AG09319 (cell line): ENCODE measurements at regions not wholly inside any gene's neighbourhood (a gene's known extent, or its start where the extent isn't known, plus 50 kb on each side); places are given as distances from the start of the nearest gene placed in this dataset.

Source experiments
- DNase-seq: peaks from one replicate; pipeline ENCODE4 v3.0.0-alpha.2; 2010; ENCODE audit warnings: low read depth; ENCODE audit errors: extremely low read depth
- CTCF ChIP-seq: IDR thresholded peaks from 2 replicates; pipeline ENCODE4 v1.5.1; 2011; ENCODE audit warnings: low read depth, mild to moderate bottlenecking, inconsistent platforms, low read length, moderate library complexity

GRCh38 chr16:87107201-87107600 is 210.0 kb downstream of the C16orf95 start:
- no peak for DNase-seq
- no peak for TF ChIP-seq CTCF

- DNase-seq: no peak
- TF ChIP-seq CTCF: no peak
Observed at GRCh38 chr16:87108278-87108677, 208.9 kb downstream of the C16orf95 start.

DNA sequence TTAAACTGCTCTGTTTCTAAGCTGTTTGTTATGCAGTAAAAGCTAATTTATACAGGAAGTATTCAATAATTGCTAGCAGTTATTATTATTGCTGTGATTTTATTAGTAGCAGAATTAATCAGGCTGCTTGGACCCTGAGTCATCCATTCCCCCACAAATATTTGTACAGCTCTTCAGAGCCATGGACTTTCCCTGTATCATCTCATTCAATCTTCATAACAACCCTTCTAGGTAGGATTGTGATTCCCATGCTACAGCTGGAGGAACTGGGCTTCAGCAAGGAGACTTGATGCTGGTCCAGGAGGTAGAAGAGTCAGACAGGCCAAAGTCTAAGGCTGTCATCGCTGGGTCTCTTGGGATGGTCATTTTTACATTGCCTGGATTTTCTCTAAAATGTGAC is 208.3 kb downstream of the C16orf95 start:
- DNase-seq: no peak

DNA sequence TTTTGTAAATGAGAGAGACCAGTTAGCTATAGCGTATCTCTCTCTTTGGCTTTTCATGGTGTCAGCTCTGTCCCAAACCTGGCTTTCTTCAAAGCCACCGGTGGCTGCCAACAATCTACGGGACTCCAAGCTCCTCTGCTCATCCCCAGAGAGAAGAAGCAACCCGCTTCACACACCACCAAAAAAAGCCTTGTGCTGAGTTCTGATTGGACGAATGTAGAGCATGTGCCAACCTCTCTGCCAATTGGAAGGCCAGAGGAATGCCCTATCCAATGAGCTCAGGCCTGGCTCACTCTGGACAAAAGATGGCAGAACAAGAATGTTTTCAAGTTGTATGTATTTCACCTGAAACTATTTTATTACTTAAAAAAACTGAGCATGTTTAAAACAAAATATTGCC is 202.4 kb downstream of the C16orf95 start:
- DNase-seq: no peak
- no peak for TF ChIP-seq CTCF

More for the DNA sequence above, 208.3 kb downstream of the C16orf95 start:
- no peak for TF ChIP-seq CTCF

- DNase-seq: no peak
- no peak for TF ChIP-seq CTCF
Observed at GRCh38 chr16:87115646-87116045, 201.5 kb downstream of the C16orf95 start.

- TF ChIP-seq CTCF: no peak
- no peak for DNase-seq
Observed at GRCh38 chr16:87117936-87118335, 199.3 kb downstream of the C16orf95 start.

- no peak for DNase-seq
- no peak for TF ChIP-seq CTCF
Observed at GRCh38 chr16:87119168-87119567, 198.0 kb downstream of the C16orf95 start.
